ENCODE measurements at regions not wholly inside any gene's neighbourhood (a gene's known extent, or its start where the extent isn't known, plus 50 kb on each side); places are given as distances from the start of the nearest gene placed in this dataset.

GRCh38 chr6:164929408-164929977 lies 379.9 kb downstream of the C6orf118 start:
- Histone ChIP-seq H3K4me2 (ENCODE audit: low read length) (no peak overlapping the region), H3K4me1 (ENCODE audit: control insufficient read depth, low read length) (no peaks in the 10 kb centered on the region), H3K4me3 (ENCODE audit: low read length) (no peak overlapping the region), H3K27me3 (ENCODE audit: control insufficient read depth, low read length) (no peaks in the 10 kb centered on the region), H3K9me2 (replicated peaks; ENCODE audit: control insufficient read depth, low read length) (no peaks in the 10 kb centered on the region), H3K27ac (ENCODE audit: low read depth, low read length) (no peak overlapping the region), H3K36me3 (ENCODE audit: control insufficient read depth, low read length) (no peaks in the 10 kb centered on the region), H3K79me2 (ENCODE audit: control insufficient read depth, low read length) (no peaks in the 10 kb centered on the region), H3K9me3 (ENCODE audit: control insufficient read depth, insufficient read depth, low read length) (peaks cover 2% of the 10 kb centered on the region; the same call in 1 of the 2 replicates), H3F3A (ENCODE audit: control insufficient read depth, insufficient read depth) (peaks cover 9% of the 10 kb centered on the region), H4K20me1 (ENCODE audit: control insufficient read depth, insufficient read depth, low read depth, low read length) (no peaks in the 10 kb centered on the region)
- TF ChIP-seq CTCF (IDR thresholded peaks at IDR 0.05; ENCODE audit: low read depth, low read length, poor library complexity, severe bottlenecking) = no peak
- no peak for TF ChIP-seq EZH2phosphoT487 (IDR thresholded peaks at IDR 0.05; ENCODE audit: borderline replicate concordance, low read length)

GRCh38 chr6:164928728-164929407 lies 380.5 kb downstream of the C6orf118 start:
- H3K36me3 ChIP-seq (ENCODE audit: control insufficient read depth, low read length) = no peaks in the 10 kb centered on the region
- H3K79me2 ChIP-seq (ENCODE audit: control insufficient read depth, low read length) = no peaks in the 10 kb centered on the region
- H3K27ac ChIP-seq (ENCODE audit: low read depth, low read length) = no peak overlapping the region
- no peak overlapping the region for H3K4me2 ChIP-seq (ENCODE audit: low read length)
- no peak overlapping the region for H3K4me3 ChIP-seq (ENCODE audit: low read length)
- H3K9me3 ChIP-seq (ENCODE audit: control insufficient read depth, insufficient read depth, low read length) = peaks cover 2% of the 10 kb centered on the region; the same call in 1 of the 2 replicates
- peaks cover 9% of the 10 kb centered on the region for H3F3A ChIP-seq (ENCODE audit: control insufficient read depth, insufficient read depth)
- H3K9me2 ChIP-seq (replicated peaks; ENCODE audit: control insufficient read depth, low read length) = no peaks in the 10 kb centered on the region
- H4K20me1 ChIP-seq (ENCODE audit: control insufficient read depth, insufficient read depth, low read depth, low read length) = no peaks in the 10 kb centered on the region
- no peaks in the 10 kb centered on the region for H3K4me1 ChIP-seq (ENCODE audit: control insufficient read depth, low read length)
- H3K27me3 ChIP-seq (ENCODE audit: control insufficient read depth, low read length) = no peaks in the 10 kb centered on the region
- TF ChIP-seq EZH2phosphoT487 (IDR thresholded peaks at IDR 0.05; ENCODE audit: borderline replicate concordance, low read length) (no peak), CTCF (IDR thresholded peaks at IDR 0.05; ENCODE audit: low read depth, low read length, poor library complexity, severe bottlenecking) (no peak)

GRCh38 chr6:164928057-164928727 lies 381.2 kb downstream of the C6orf118 start:
- no peak for TF ChIP-seq CTCF (IDR thresholded peaks at IDR 0.05; ENCODE audit: low read depth, low read length, poor library complexity, severe bottlenecking)
- no peak for TF ChIP-seq EZH2phosphoT487 (IDR thresholded peaks at IDR 0.05; ENCODE audit: borderline replicate concordance, low read length)
- Histone ChIP-seq H3F3A (ENCODE audit: control insufficient read depth, insufficient read depth) (peaks cover 9% of the 10 kb centered on the region), H3K27ac (ENCODE audit: low read depth, low read length) (no peak overlapping the region), H3K4me3 (ENCODE audit: low read length) (no peak overlapping the region), H3K79me2 (ENCODE audit: control insufficient read depth, low read length) (no peaks in the 10 kb centered on the region), H4K20me1 (ENCODE audit: control insufficient read depth, insufficient read depth, low read depth, low read length) (no peaks in the 10 kb centered on the region), H3K27me3 (ENCODE audit: control insufficient read depth, low read length) (no peaks in the 10 kb centered on the region), H3K4me2 (ENCODE audit: low read length) (no peak overlapping the region), H3K4me1 (ENCODE audit: control insufficient read depth, low read length) (no peaks in the 10 kb centered on the region), H3K9me2 (replicated peaks; ENCODE audit: control insufficient read depth, low read length) (no peaks in the 10 kb centered on the region), H3K9me3 (ENCODE audit: control insufficient read depth, insufficient read depth, low read length) (peaks cover 2% of the 10 kb centered on the region; the same call in 1 of the 2 replicates), H3K36me3 (ENCODE audit: control insufficient read depth, low read length) (no peaks in the 10 kb centered on the region)
